NCI-H69 (cell line): ENCODE measurements at regions not wholly inside any gene's neighbourhood (a gene's known extent, or its start where the extent isn't known, plus 50 kb on each side); places are given as distances from the start of the nearest gene placed in this dataset.
"Not testable (repeated sequence)": the region's sequence is repeated elsewhere in the genome, so short reads cannot be mapped to it uniquely, and the experiment has no call there.

Source experiments
- DNase-seq: peaks from one replicate; lab custom pipeline; 2025; lab: John Stamatoyannopoulos, UW

DNA sequence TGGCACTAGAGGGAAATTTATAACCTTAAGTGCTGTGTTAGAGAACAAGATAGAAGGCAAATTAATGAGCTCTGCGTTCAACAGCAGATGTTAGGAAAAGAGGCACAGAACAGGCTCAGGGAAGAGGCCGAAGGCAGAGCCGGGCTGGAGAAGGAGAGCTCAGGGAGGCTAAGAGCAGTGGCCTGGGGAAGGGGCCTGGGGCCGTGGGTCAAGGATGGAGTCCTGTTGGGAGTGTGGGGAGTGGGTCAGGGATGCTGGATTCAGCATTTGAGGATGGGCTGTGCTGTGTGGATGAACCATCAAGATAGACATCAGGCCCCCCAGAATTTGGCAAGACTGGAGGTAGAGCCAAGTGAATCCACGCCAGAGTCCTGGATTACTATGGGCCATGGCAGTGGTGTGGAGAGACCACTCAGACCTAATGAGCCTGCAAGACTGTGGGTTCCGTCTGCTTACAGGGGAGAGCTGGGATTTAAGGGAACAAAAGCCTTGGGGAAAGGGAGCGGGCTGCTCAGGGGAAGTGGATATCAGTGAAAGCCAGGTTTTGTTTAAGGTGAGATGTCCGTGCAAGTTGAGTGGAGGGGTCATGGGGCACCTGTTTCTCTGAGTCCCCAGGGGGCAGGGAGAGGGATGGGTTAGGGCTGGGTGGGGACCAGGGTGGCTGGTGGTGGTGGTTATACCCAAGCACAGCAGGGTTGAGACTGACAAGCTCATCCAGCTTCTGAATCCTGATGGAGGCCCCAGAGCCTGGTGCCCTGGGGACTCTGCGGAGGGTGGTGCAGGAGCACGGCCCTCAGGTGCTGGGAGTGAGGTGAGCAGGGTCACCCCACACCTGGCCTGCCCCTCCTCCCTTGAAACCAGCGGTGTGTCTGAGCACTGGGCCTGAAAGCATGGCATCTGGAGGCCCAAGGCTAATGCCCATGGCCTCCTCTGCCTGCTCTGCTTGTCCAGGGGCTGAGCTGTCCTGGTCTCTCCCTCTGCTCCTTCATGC lies 101.7 kb downstream of the BMS1 start:
- no peak for DNase-seq

DNA sequence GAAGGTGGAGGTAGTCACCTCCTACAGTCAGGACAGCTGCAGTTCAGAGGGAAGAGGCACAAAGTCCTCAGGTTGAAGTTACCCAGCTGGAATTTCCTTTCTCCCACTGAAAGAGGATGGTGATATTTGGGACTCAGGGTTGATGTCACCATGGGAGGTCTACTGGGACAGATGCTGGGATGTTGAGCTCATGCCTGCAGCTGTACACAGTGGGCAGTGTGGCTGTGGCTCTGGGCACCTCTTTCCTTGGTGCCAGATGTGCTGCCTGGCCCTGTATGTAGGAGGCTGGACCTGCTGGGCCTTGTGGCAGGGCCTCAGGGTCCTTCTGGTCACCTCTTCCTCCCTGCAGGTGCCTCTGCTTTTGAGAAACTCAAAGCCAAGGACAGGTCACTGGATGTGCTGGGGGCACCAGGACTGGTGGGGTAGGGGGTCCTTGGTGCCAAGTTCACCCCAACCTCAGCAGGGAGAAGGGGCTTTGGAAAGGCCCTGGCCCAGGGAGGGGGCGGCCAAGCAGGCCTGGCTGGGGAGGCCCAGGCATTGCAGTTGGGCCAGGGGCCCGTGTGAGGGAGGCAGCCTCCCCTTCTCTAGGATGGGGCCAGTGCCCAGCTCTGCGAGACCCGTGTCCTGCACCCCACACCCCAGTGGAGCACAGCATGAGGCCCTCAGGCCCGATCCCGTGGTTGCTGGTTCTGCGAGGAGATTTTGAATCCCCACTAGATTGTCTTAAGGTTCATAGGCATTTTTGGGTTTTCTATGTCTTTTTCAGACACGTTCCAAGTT lies 103.1 kb downstream of the BMS1 start:
- no peak for DNase-seq

- no peak for DNase-seq
Observed at GRCh38 chr10:42887734-42888503, 105.3 kb downstream of the BMS1 start.

DNA sequence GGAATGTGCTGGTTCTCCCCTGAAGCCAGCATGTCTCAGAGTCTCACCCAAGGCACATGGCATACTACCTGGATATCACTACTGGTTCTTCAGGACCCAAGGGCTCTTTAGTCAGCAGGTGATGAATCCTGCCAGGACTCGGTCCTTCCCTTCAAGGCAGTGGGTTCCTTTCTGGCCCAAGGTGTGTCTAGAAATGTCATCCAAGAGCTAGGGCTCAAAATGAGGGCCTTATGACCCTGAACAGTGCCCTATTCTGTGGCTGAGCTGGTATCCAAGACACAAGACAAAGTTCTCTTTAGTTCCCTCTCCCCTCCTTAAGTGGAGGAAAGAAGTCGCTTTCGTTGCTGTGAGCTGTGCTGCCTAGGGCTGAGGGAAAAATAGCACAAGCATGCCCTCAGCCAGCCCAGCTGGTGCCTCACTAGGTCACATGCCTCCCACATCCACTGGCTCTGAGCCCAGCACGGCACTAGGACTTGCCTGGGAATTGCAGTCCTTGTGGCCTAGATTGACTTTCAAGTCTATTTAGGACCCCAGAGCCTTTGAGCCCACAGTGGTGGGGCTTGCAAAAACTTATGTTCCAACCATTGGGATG lies 106.0 kb downstream of the BMS1 start:
- DNase-seq = no peak

DNA sequence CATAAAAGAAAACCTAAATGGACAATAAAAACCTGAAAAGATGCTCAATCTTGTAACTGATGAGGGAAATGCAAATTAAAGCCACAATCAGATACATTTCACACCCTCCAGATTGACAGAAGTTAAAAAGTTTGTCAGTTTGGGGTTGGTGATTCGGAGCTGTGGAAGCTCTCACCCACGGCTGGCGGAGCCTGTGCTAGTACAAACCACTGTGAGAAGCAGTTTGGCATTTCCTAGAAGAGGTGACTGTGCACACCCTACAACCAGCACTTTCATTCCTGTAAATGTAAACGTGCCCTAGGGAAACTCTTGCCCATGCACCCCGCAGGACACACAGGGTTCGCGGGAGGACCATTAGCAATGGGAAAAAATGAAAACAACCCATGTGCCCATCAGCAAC lies 114.1 kb downstream of the BMS1 start:
- no peak for DNase-seq

- no peak for DNase-seq
Observed at GRCh38 chr10:42898037-42898960, 115.7 kb downstream of the BMS1 start.

- DNase-seq = no peak
Observed at GRCh38 chr10:42899036-42899435, 116.4 kb downstream of the BMS1 start.

GRCh38 chr10:42900346-42900745 lies 117.8 kb downstream of the BMS1 start:
- DNase-seq = not testable (repeated sequence)

DNA sequence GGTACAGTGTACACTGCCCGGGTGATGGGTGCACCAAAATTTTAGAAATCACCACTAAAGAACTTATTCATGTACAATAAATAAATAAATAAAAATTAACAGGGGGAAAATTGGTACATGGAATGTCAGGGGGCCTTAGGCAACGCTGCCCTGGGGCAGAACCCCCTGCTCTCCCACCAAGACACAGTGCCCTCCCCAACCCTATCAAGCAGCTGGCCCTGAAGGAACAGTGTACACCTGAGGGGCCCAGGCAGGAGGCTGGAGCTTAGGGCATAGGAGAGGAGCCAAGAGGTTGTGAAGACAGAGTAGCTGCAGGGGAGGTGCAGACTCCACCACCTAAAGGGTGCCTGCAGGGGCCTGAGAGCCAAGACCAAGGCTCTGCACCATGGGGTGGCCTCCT lies 128.8 kb downstream of the BMS1 start:
- DNase-seq = no peak

GRCh38 chr10:42916974-42917373 lies 134.4 kb downstream of the BMS1 start:
- DNase-seq = no peak

DNA sequence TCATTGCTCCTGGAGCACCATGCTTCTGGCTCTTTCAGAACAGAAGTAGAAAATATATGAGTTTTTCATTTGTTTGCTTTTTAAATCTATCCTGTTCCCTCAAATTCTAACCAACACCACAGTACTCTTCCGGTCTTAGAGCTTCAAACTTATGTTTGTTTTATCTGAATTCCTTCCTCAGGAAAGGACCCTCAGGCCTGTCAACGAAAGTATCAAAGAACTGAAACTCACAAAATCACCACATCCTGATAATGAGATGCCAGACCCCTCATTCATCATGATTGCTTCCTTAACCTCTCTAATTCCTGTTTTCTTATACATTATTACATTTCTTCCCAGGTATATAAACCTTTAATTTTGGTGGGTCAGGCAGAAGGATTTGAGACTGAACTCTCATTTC lies 135.2 kb downstream of the BMS1 start:
- no peak for DNase-seq

DNA sequence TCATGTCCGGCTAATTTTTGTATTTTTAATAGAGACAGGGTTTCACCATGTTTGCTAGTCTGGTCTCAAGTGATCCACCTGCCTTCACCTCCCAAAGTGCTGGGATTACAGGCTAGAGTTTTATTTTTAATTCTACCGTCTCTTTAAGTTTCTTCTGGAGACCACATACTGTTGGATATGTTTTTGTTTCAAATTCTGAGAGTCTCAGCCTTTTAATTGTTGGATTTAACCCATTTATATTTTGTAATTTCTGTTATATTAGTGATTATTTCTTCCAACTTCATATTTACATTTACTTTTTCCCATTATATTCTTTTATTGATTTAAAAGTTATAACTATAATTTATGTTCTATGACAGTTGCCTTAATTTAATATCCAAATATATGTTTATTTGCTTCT lies 139.4 kb downstream of the BMS1 start:
- DNase-seq = no peak

- DNase-seq = no peak
Observed at GRCh38 chr10:42924484-42924883, 141.9 kb downstream of the BMS1 start.

- DNase-seq = peak; percentile 1
Observed at GRCh38 chr10:42926843-42927242, 144.2 kb downstream of the BMS1 start.

DNA sequence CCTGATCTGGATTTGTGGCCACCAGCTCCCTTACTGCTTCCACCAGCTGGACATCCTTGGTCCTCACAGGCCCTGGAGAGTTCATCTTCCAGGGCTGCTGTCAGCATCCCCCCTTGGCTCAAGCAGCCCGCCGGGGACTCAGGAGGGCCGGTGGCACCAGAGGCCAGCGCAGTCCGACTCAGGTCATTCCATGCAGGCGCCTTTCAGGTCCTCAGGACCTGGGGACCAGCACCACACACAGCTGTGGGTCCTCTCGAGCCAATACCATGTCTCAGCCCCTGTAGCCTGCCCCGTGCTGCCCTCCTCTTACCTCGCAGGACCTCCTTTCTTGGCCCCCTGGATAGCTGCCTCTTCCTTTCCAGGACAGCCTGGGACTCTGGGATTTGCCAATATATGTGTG lies 145.5 kb downstream of the BMS1 start:
- no peak for DNase-seq

DNA sequence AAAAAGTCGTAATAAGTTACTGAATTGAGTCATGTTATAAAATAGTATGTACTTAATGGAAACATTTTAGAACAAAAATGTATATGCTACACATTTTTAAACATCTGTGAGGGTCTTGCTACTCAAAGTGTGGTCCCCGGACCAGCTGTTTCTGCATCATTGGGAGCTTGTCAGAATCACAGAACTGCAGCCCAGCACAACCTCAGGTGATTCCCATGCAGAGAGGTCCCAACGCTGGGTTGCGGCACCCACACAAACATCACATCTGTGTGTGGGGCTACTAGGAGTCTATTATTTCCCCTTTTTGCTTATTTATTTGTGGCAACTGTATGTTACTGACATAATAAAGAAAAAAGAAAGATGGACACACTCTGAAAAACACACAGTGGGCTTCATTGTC lies 146.6 kb downstream of the BMS1 start:
- DNase-seq = no peak

DNA sequence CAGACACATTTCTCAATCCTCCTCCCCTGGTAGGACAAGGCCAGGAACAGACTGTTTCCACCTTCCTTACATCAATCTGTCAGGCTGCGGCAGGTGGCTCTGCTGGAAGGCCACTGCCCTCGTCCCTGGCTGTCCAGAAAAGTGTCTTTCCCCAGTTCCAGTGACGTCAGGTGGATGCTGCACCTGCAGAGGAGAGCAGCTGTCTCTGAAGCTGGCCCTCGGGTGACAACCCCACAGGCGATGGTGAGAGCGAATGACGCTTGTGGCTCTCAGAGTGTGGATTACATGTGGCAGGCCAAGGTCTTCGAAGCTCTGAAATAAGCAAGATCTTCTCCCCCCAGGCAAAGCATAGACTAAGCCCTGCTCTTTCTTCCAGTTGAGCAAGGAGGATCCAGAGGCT lies 146.9 kb upstream of the RET start:
- DNase-seq = no peak

DNA sequence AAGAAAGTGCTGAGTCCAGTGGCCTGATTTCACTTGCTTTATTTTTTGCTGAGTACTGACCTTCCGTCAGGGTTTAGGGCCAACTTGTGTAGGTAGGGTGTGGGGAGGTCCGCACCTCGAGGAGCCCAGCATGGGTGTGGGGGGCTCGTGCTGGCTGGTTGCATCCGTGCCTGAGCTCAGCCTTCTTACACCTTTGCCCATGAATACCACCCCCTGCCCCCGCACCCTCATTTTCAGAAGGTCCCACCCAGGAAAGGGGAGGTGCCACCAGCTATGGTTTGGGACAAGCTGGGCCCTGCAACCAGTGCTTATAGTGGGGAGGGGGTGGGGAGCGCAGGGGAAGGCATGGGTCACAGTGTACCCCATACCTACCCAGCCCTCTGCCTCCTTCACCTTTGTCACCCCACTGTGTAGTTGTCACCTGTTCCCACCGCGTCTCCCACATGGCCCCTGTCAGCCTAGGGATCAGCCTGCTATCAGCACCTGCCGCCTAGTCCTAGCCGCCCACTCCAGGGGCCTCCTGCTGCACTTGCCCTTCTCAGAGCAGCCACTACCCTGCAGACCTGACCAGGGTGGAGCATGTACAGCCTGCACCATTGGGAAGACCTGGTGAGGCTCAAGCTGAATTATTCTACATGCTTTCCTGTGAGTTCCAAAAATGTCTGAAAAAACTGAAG lies 146.2 kb upstream of the RET start:
- no peak for DNase-seq

GRCh38 chr10:42932116-42932515 lies 144.8 kb upstream of the RET start:
- no peak for DNase-seq

DNA sequence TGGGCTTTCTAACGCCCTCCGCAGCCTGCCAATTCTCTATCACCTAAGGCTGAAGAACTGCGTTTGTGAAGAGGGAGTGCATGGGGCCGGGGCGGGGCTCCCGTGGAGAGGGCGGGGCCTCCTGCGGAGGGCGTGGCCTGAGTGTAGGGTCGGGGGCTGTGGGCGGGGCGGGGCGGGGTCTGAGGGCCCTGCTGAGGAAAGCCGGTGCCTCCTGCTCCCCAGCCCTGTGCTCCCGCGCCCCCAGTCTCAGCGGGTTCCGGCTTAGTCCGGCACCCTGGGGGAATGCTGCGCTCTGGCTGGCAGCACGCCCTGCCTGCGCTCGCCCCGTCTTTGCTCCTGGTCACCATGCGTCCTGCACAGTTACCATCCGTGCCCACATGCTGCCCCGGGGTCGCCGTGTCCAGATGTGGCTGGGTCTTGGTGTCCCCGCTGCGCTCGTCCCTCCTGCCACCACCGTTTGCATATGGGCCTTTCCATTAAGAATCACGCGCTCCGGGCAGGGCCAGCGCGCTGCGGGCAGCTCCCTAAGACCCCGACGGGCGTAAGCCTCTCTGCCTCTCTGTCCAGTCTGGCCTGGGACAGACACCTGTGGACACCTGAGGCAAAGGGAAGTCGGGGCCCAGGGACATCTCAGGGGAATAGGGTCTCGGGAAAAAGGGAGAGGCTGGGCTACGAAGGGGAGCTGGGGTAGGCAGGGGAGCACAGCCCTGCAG lies 144.0 kb upstream of the RET start:
- peak; percentile 29 for DNase-seq
